Upper lobe of right lung (tissue), 1 donor: ENCODE measurements at regions not wholly inside any gene's neighbourhood (a gene's known extent, or its start where the extent isn't known, plus 50 kb on each side); places are given as distances from the start of the nearest gene placed in this dataset.

Source experiments
- ATAC-seq: fragments of 200-7000 bp; cut with Tn5 transposase; one replicate; pipeline ENCODE4 v1.9.1; 2020; ENCODE audit warnings: mild to moderate bottlenecking, moderate library complexity
- DNase-seq: peaks from one replicate; pipeline ENCODE4 v3.0.0-alpha.2; 2020
- H3K27ac ChIP-seq: fragments of 200-600 bp; one replicate; pipeline ENCODE4 v1.8.0; 2022
- H3K27me3 ChIP-seq: fragments of 200-600 bp; one replicate; pipeline ENCODE4 v1.8.0; 2022; ENCODE audit warnings: mild to moderate bottlenecking
- H3K36me3 ChIP-seq: fragments of 200-600 bp; one replicate; pipeline ENCODE4 v1.8.0; 2022
- H3K4me1 ChIP-seq: fragments of 200-600 bp; one replicate; pipeline ENCODE4 v1.8.0; 2022
- H3K4me3 ChIP-seq: fragments of 200-600 bp; one replicate; pipeline ENCODE4 v1.8.0; 2022; ENCODE audit warnings: mild to moderate bottlenecking
- H3K9me3 ChIP-seq: fragments of 200-600 bp; one replicate; pipeline ENCODE4 v1.8.0; 2022
- CTCF ChIP-seq: fragments of 200-600 bp; IDR thresholded peaks from one replicate; pipeline ENCODE4 v1.8.0; 2022; ENCODE audit warnings: antibody characterized with exemption
- intact Hi-C: fragments of 100-400 bp; cut with DNase I; formaldehyde crosslinking; loops from one replicate; pipeline ENCODE4 v1.11.0; 2022
- donor health status: DM: no; HTN: yes; CAD: no; lungs with severe emphysema.

DNA sequence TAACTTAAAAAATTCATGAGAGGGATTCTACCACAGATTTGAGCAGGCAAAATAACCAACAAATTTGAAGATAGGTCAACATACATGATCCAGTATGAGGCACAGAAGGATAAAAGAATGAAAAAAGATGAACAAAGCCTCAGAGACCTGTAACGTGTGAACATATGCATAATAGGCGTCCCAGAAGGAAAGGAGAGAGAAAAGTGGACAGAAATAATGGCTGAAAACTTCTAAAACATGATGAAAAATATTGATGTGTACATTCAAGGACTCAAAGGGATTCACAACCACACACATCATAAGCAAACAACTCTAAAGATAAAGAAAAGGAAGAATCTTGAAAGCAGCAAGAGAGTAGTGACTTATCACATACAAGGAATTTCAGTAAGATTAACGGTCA lies 100.1 kb upstream of the PARD3B start:
- no peak for DNase-seq
- Histone ChIP-seq H3K36me3 (no peaks in the 10 kb centered on the region), H3K27me3 (no peaks in the 10 kb centered on the region), H3K4me3 (no peak overlapping the region), H3K27ac (no peak overlapping the region), H3K9me3 (no peaks in the 10 kb centered on the region), H3K4me1 (no peaks in the 10 kb centered on the region)
- TF ChIP-seq CTCF: no peak
- ATAC-seq: no peak
- intact Hi-C loops: no loop called here

DNA sequence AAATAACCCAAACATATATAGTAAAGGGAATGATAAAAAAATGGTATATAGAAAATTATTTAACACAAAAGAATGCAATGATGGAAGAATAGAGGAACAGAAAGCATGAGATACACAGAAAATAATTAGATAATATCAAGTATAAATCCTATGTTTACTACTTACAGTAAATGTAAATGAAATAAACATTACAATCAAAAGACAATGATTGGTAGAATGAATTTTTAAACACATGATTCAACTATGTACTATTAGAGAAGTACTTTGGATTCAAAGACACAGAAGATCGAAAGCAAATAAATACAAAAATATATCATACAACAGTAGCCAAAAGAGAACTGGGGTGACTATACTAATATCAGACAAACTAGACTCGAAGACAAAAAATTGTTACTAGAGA lies 97.6 kb upstream of the PARD3B start:
- Histone ChIP-seq H3K27me3 (no peaks in the 10 kb centered on the region), H3K27ac (no peak overlapping the region), H3K9me3 (no peaks in the 10 kb centered on the region), H3K4me3 (no peak overlapping the region), H3K36me3 (no peaks in the 10 kb centered on the region), H3K4me1 (peaks cover 6% of the 10 kb centered on the region)
- DNase-seq (no peak), ATAC-seq (no peak)
- no peak for TF ChIP-seq CTCF
- intact Hi-C loops: no loop called here

- intact Hi-C loops: no loop called here
- no peak overlapping the region for H3K27ac ChIP-seq
- no peaks in the 10 kb centered on the region for H3K9me3 ChIP-seq
- DNase-seq (no peak), ATAC-seq (no peak)
- no peaks in the 10 kb centered on the region for H3K27me3 ChIP-seq
- H3K36me3 ChIP-seq: no peaks in the 10 kb centered on the region
- no peak overlapping the region for H3K4me3 ChIP-seq
- peaks cover 22% of the 10 kb centered on the region for H3K4me1 ChIP-seq
- no peak for TF ChIP-seq CTCF
Measured at GRCh38 chr2:204449977-204450376, 95.3 kb upstream of the PARD3B start.

- intact Hi-C loops: no loop called here
- Histone ChIP-seq H3K4me1 (peaks cover 22% of the 10 kb centered on the region), H3K27me3 (no peaks in the 10 kb centered on the region), H3K27ac (peak overlapping the region; percentile 82), H3K4me3 (no peak overlapping the region), H3K9me3 (no peaks in the 10 kb centered on the region), H3K36me3 (no peaks in the 10 kb centered on the region)
- no peak for ATAC-seq
- DNase-seq: no peak
- TF ChIP-seq CTCF: no peak
Measured at GRCh38 chr2:204451766-204452165, 93.5 kb upstream of the PARD3B start.

- ATAC-seq (peak; percentile 90), DNase-seq (no peak)
- Histone ChIP-seq H3K27me3 (no peaks in the 10 kb centered on the region), H3K36me3 (no peaks in the 10 kb centered on the region), H3K9me3 (no peaks in the 10 kb centered on the region), H3K4me3 (no peak overlapping the region), H3K27ac (peak overlapping the region; percentile 82), H3K4me1 (peaks cover 22% of the 10 kb centered on the region)
- intact Hi-C loops: no loop called here
- TF ChIP-seq CTCF: no peak
Measured at GRCh38 chr2:204452464-204453023, 92.7 kb upstream of the PARD3B start.

GRCh38 chr2:204453730-204454167 lies 91.5 kb upstream of the PARD3B start:
- Histone ChIP-seq H3K4me3 (no peak overlapping the region), H3K9me3 (no peaks in the 10 kb centered on the region), H3K27me3 (no peaks in the 10 kb centered on the region), H3K36me3 (no peaks in the 10 kb centered on the region), H3K4me1 (peaks cover 22% of the 10 kb centered on the region), H3K27ac (peak overlapping the region; percentile 55)
- DNase-seq: peak; percentile 73
- TF ChIP-seq CTCF: no peak
- intact Hi-C loops: no loop called here
- peak; percentile 72 for ATAC-seq
